Mammary epithelial cell (primary cell): ENCODE measurements at regions not wholly inside any gene's neighbourhood (a gene's known extent, or its start where the extent isn't known, plus 50 kb on each side); places are given as distances from the start of the nearest gene placed in this dataset.

Experiments
- EZH2 ChIP-seq: IDR thresholded peaks from 2 replicates; pipeline ENCODE4 v1.6.1; 2012; ENCODE audit warnings: low read length, inconsistent platforms, borderline replicate concordance
- TF ChIP-seq, protein P1 (sequence below), 2 donors: IDR thresholded peaks in 1 of 2; conservative IDR thresholded peaks in 1 of 2; 2 replicates each; pipeline ENCODE4 v1.5.1; 2011 to 2012; ENCODE audit warnings: inconsistent platforms in 2 of 2, low read length in 2 of 2, mild to moderate bottlenecking in 2 of 2, control low read depth in 1 of 2, low read depth in 1 of 2; ENCODE audit not compliant: insufficient read depth in 1 of 2; ENCODE audit errors: extremely low read depth in 1 of 2

DNA sequence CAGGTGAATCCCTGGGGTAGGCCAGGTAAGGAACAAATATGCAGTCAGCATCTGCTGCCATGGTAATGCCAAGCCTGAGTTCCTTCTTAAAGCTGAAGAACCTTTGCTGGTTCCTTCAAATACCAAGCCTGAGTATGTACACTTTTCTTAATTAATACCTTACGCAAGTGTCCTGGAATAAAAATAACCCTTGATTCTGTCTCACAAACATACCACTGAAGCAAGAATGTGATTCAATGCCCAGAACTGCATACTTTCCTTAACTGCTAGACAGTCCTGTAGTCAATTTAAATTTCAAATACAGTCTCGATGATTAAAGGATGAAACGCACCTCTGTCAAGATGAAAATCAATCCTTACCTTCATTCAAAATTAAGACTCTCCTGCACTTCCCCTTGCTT is 634.0 kb upstream of the CHRM3 start:
- TF ChIP-seq, protein P1, sequence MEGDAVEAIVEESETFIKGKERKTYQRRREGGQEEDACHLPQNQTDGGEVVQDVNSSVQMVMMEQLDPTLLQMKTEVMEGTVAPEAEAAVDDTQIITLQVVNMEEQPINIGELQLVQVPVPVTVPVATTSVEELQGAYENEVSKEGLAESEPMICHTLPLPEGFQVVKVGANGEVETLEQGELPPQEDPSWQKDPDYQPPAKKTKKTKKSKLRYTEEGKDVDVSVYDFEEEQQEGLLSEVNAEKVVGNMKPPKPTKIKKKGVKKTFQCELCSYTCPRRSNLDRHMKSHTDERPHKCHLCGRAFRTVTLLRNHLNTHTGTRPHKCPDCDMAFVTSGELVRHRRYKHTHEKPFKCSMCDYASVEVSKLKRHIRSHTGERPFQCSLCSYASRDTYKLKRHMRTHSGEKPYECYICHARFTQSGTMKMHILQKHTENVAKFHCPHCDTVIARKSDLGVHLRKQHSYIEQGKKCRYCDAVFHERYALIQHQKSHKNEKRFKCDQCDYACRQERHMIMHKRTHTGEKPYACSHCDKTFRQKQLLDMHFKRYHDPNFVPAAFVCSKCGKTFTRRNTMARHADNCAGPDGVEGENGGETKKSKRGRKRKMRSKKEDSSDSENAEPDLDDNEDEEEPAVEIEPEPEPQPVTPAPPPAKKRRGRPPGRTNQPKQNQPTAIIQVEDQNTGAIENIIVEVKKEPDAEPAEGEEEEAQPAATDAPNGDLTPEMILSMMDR (conservative IDR thresholded peaks at IDR 0.05 in 1 of 2, IDR thresholded peaks at IDR 0.05 in 1 of 2; ENCODE audit: extremely low read depth in 1 of 2, insufficient read depth in 1 of 2, low read depth in 1 of 2, low read length in 2 of 2) = no peak
- TF ChIP-seq EZH2 = no peak
